GM15510 (cell line): ENCODE measurements at regions not wholly inside any gene's neighbourhood (a gene's known extent, or its start where the extent isn't known, plus 50 kb on each side); places are given as distances from the start of the nearest gene placed in this dataset.

Experiments
- POLR2A ChIP-seq: IDR thresholded peaks from 3 replicates; pipeline ENCODE4 v1.6.1; 2011; ENCODE audit warnings: borderline replicate concordance; ENCODE audit not compliant: insufficient read length; ENCODE audit errors: extremely low read depth

GRCh38 chr13:33537026-33537425, 251.5 kb upstream of the STARD13 start:
- no peak for TF ChIP-seq POLR2A

DNA sequence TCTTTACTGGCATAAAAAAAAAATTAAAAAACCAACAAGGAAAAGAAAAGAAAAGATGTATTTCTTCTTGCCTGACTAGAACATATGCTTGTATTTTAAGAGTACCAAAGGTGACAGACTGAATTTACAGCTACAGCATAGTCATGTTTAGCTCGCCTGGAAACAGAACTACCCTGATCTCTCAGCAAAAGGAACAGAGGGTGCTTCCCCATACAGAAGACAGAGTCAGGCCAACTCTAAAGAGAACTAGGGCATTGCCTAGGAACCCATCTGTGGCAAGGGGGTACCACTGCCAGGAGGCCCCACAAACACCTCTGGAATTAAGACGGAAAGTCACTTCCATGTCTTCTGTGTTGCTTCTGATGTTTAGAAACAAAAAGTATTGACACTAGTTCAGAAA, 252.1 kb upstream of the STARD13 start:
- no peak for TF ChIP-seq POLR2A

- no peak for TF ChIP-seq POLR2A
Observed at GRCh38 chr13:33541456-33541855, 255.9 kb upstream of the STARD13 start.

DNA sequence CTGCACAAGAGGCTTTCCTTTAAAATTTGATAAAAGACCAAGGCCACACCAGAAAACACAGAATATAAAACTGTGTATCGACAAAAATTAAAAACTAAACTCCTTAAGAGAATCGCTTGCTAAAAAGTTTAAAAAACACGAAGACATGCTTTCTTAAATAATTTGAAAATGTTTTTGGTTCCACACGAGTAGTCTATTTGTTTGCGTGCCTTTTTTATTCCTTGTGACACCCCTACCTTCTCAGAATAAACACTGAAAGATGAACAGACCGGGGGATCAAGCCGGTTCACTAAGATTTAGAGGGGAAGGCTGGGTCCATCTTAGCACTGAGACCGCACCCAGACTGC, 256.4 kb upstream of the STARD13 start:
- no peak for TF ChIP-seq POLR2A

DNA sequence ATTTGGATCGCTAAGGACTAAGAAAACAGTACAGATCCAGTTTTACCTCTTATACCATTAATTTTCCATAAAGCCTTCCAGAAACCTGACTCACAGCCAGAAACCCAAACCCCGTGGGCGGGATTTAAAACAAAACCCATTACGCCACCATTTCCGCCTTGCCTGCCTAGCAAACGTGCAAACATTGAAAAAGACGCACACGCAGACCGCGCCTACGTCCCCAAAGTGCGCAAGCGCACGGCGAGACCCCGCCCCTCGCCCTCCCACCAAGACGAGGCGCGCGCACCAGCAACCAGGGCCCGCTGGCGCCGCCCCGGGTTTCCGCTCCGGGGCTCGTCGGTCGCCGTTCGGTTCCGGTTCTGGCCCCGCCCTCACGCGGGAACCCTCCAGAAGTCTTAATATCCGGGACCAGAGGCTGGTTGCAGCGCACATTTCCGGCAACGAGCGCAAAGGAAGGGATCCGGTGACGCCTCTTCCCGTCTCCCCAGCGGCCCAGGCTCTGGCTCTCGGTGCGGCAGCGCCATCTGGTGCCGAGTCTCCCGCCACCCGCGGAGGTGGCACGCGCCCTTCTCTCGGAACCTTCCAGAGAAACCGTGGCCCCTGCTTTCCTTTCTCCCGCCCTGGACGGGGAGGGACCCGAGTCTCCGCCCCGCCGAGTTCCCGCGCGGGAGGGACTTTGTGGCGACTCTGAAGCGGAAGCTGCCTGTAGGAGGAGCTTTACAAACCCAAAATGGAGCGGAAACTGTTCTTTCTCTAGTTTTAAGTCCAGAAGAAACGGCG, 256.9 kb upstream of the STARD13 start:
- peak; percentile 49 for TF ChIP-seq POLR2A

- TF ChIP-seq POLR2A: no peak
Observed at GRCh38 chr13:33543089-33543459, 257.5 kb upstream of the STARD13 start.

- TF ChIP-seq POLR2A: no peak
Observed at GRCh38 chr13:33543631-33544265, 258.2 kb upstream of the STARD13 start.

DNA sequence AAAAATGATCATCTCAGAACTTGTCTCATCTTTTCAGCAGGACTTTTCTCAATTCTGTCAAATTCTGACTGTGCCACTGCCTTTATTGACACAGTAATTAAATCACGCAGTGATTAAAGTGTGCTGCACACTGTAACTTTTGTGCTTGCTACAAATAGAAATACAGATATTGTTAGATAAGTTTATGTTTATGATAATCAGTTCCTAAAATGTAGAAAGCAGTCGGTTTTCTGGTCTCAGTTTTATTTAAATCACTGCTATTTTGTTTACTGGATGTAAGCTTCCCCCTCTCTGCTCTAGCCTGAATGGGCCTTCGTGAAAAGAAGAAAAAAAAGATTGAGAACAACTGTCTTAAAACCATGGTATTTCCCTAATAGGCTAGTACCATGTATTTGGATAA, 258.8 kb upstream of the STARD13 start:
- TF ChIP-seq POLR2A: no peak

GRCh38 chr13:33545492-33545891, 259.9 kb upstream of the STARD13 start:
- TF ChIP-seq POLR2A: no peak

DNA sequence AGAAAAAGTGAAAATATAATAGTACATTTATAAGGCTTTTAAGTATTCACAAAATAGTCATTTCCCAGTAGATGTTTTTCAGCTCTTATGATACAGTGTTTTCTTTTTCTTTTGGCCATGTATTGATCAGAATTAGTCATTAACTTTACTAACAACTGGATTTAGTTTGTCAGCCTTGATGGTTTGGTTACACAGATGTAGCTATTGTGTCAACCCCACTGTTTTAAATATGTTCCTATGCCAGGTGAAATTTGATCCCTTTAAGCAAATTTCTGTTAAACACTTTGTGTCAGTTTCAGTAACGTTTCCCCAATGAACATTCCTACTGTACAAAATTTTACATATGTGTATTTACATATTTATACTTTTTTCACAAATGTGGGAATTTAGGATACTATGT, 261.5 kb upstream of the STARD13 start:
- no peak for TF ChIP-seq POLR2A

GRCh38 chr13:33548069-33548468, 262.5 kb upstream of the STARD13 start:
- no peak for TF ChIP-seq POLR2A

- no peak for TF ChIP-seq POLR2A
Observed at GRCh38 chr13:33550276-33550675, 264.7 kb upstream of the STARD13 start.

- no peak for TF ChIP-seq POLR2A
Observed at GRCh38 chr13:33550885-33551284, 265.3 kb upstream of the STARD13 start.

- no peak for TF ChIP-seq POLR2A
Observed at GRCh38 chr13:33554919-33555791, 262.8 kb upstream of the RFC3 start.

DNA sequence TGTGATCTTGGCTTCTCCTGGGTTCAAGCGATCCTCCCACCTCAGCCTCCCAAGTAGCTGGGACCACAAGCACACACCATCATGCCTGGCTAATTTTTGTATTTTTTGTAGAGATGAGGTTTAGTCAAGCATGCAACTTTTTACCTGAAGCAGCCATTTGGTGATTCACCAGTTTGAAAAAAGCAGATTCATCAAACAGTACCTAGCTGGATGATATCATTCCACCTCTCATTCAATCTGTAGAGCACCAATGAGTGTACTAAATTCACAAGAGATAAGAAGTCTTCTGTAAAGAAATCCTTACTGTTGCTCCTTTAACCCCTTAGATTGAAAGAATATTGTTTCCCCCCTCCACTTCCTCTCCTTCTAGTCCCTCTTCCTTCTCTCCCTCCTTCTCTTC, 261.1 kb upstream of the RFC3 start:
- no peak for TF ChIP-seq POLR2A

GRCh38 chr13:33560726-33561125, 257.2 kb upstream of the RFC3 start:
- no peak for TF ChIP-seq POLR2A

DNA sequence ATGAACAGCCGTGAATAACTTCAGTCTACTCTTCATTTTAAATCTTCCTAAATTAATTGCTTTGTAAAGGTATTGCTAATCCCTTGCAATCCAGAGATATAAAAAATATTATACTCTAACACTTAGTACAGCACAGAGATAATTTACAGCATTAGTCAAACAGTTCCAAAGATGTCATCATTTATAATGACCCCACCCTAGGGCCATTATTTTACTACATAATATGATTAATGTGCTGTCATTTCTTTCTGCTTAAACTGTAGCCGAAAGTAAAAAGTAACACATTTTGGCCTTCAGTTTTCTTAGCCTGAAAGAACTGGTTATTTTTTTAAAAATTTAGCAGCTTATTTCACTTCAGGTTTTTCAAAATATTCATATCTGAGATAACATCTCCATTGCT, 256.3 kb upstream of the RFC3 start:
- no peak for TF ChIP-seq POLR2A

GRCh38 chr13:33571618-33572017, 246.3 kb upstream of the RFC3 start:
- no peak for TF ChIP-seq POLR2A
